Stimulated activated naive CD4-positive, alpha-beta T cell (primary cell): ENCODE measurements at regions not wholly inside any gene's neighbourhood (a gene's known extent, or its start where the extent isn't known, plus 50 kb on each side); places are given as distances from the start of the nearest gene placed in this dataset.
"Not testable (repeated sequence)": the region's sequence is repeated elsewhere in the genome, so short reads cannot be mapped to it uniquely, and the experiment has no call there.

Source experiments
- DNase-seq, 6 experiments: peaks; one replicate each; lab custom pipeline; 2025; lab: John Stamatoyannopoulos, UW

- no peak for DNase-seq
These were observed 239.2 kb upstream of the GNPDA2 start for GRCh38 chr4:44965435-44966095.

- DNase-seq, result not testable (repeated sequence)
These were observed 237.7 kb upstream of the GNPDA2 start for GRCh38 chr4:44964086-44964485.

- DNase-seq, result no peak
These were observed 234.8 kb upstream of the GNPDA2 start for GRCh38 chr4:44961001-44961755.

GRCh38 chr4:44931720-44932119, 205.4 kb upstream of the GNPDA2 start:
- no peak for DNase-seq

- no peak for DNase-seq
These were observed 202.4 kb upstream of the GNPDA2 start for GRCh38 chr4:44928785-44929184.

- no peak for DNase-seq
These were observed 201.3 kb upstream of the GNPDA2 start for GRCh38 chr4:44927399-44928380.

GRCh38 chr4:44916411-44916810, 190.1 kb upstream of the GNPDA2 start:
- no peak for DNase-seq

- DNase-seq, result no peak
These were observed 188.4 kb upstream of the GNPDA2 start for GRCh38 chr4:44914748-44915147.

- DNase-seq, result no peak
These were observed 187.9 kb upstream of the GNPDA2 start for GRCh38 chr4:44914223-44914622.

GRCh38 chr4:44912980-44913379, 186.6 kb upstream of the GNPDA2 start:
- DNase-seq, result no peak

- DNase-seq, result no peak
These were observed 182.2 kb upstream of the GNPDA2 start for GRCh38 chr4:44908565-44908964.

GRCh38 chr4:44872246-44872645, 145.9 kb upstream of the GNPDA2 start:
- DNase-seq, result no peak

- DNase-seq, result no peak
These were observed 144.8 kb upstream of the GNPDA2 start for GRCh38 chr4:44871133-44871532.

- no peak for DNase-seq
These were observed 143.6 kb upstream of the GNPDA2 start for GRCh38 chr4:44869985-44870384.

GRCh38 chr4:44869222-44869882, 143.0 kb upstream of the GNPDA2 start:
- no peak for DNase-seq

GRCh38 chr4:44861756-44862155, 135.4 kb upstream of the GNPDA2 start:
- DNase-seq, result no peak

GRCh38 chr4:44859477-44859876, 133.1 kb upstream of the GNPDA2 start:
- no peak for DNase-seq

- DNase-seq, result no peak
These were observed 122.1 kb upstream of the GNPDA2 start for GRCh38 chr4:44848466-44848865.

GRCh38 chr4:44845993-44846392, 119.6 kb upstream of the GNPDA2 start:
- DNase-seq, result no peak

- no peak for DNase-seq
These were observed 119.0 kb upstream of the GNPDA2 start for GRCh38 chr4:44845309-44845708.

- DNase-seq, result no peak
These were observed 116.2 kb upstream of the GNPDA2 start for GRCh38 chr4:44842531-44842930.

- DNase-seq, result no peak
These were observed 91.6 kb upstream of the GNPDA2 start for GRCh38 chr4:44817930-44818329.
